ENCODE measurements at regions not wholly inside any gene's neighbourhood (a gene's known extent, or its start where the extent isn't known, plus 50 kb on each side); places are given as distances from the start of the nearest gene placed in this dataset.

DNA sequence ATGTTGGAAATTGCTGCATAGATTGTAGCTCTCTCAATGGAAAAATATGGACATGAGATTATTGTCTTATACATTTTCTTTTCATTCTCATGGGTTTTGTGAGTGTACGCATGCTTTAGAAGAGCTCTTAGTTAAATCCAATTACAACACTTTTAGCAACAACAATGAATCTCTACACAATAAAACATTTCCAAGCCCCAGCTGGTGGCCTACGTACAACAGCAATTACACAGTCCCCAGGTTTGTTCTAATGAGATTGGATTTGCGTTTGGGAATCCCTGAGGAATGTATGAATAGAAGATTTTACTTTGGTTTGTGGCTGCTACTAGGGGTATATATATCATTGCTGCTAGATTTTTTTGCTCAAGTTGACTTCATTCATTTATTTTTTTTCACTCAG is 98.6 kb downstream of the FHDC1 start:
- DNase-seq, result no peak

GRCh38 chr4:153036931-153037482 is 100.9 kb downstream of the FHDC1 start:
- DNase-seq, result no peak

DNA sequence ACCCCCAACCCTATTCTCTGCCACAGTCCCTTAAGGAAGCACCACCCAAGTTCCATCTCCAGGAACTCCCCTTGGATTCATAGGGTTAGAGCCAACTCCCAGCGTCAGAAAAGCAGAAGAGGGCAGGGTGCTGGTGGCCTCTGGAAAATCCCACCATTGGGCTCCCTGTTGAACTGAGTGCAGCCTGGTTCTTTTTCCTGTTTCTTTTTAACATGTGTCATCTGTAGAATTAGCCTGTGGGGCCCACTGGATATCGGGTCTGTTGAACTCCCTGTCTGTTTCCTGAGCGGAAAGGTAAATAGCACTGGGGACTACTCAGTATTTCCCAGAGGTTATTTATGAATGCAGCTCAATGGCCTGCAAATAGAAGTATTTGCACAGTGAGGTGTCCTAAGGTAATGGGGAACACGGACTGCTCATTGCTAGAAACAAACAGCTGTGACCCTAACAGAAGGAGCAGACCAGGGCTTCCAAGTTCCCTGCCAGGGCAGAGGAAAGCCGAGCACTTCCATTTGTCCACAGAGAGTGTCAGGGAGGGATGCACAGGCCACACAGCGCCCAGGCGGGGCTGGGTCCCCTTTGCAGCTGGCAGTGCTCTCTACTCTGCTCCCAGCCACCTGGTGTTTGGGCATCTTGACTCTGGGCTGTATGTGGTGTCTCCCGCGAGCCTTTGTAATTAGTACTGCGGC is 102.6 kb downstream of the FHDC1 start:
- no peak for DNase-seq

DNA sequence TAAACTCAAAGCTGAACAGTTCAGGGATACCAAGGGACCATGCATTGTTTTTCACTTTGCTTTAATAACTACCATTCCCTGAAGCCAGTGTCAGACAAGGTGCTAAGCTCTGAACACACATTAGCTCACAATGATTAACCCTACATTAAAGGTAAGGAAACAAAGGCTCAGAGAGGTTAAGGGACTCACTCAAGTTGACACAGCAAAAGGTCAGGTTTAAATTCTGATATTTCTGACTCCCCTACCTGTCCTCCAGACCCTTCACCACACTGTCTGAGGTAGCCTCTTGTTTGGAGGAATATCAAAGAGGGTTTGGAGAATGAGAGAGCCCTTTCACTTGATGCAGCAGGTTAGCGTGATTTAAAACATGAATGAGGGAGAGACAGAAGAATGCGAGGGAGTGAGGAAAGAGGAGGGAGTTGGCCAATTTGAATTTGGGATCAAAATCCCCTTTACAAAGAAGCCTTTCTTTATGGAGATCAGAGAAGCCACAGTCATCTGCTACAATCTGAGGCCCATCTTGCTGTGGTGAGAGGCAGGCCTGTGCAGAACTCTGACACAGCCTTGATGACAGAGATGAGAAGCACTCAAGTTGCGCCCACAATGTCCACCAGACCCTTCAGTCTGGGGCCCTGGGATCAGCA is 103.5 kb downstream of the FHDC1 start:
- no peak for DNase-seq

DNA sequence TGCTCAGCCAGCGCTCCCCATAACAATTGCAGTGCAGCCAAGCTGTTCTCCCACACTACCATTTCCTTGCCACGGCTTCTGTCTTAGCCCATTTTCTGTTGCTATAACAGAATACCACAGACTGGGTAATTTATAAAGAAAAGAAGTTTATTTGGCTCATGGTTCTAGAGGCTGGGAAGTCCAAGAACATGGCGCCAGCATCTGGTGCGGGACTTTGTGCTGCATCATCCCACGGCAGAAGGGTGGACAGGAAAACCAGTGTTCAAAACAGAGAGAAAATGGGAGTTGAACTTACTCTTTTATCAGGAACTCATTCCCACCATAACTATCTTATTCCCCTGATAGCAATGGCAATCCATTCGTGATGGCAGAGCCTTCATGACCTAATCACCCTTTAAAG is 104.6 kb downstream of the FHDC1 start:
- no peak for DNase-seq

DNA sequence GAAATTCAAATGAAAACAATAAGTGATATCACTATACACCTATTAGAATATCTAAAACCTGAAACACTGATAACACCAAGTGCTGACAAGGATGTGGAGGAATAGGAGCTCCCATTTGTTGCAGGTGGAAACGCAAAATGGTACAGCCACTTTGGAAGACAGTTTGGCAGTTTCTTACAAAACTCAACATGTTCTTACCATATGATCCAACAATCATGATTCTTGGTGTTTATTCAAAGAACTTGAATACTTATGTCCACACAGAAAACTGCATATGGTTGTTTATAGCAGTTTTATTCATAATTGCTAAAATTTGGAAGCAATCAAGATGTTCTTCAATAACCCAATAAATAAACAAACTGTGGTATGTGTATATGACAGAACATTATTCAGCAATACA is 107.9 kb downstream of the FHDC1 start:
- no peak for DNase-seq

DNA sequence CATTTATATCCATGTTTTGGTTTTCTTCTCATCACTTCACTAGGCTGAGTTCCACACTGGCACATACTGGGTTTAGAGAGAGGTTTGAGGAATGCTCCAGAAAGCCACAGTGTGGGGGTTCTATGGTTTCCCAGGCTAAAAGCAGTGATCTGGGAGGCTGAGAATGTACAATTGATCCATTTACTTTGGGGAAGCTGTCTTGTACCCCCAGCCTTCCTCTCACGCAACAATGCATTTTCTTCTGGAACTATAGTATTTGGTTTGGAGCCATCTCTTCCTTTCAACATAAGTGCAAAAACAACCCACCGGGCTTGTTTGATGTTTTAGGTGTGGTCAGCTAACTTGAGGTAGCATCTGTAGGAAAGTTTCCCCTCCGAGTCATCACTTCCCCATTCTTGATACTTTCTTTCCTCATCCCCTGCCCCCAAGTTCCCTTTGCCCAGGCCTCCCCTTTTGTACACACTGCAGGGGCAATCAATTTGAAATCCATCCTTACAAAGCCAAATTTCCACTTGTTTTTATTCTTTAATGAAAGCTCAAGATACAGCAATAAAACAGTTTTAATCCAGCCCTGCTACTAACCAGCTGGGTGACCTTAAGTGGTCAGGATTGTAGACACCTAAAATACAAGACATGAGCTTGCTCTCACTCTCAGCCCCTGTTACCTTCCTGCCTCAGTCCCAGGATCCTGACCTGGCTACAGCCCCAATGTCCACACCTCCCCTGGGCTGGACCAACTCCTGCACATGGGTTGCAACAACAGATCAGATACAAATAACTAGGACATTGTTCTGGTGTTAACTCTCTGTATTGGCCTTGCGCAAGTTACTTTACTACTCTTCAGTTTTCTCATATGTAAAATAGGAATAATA is 109.2 kb downstream of the FHDC1 start:
- no peak for DNase-seq

DNA sequence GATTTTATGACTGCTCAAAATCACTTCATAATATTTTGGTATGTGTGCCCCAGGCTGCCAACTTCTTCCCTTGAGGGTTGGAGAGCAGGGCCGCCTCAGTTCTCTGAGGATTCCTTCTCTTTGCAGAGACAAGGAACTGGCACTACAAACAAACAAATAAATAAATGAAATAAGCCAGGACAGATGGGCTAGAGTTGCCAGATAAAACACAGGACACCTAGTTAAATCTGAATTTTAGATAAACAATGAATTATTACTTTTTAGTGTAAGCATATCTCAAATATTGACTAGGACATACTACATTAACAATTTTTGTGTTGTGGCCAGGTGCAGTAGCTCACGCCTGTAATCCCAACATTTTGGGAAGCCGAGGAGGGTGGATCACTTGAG is 122.5 kb downstream of the FHDC1 start:
- no peak for DNase-seq

DNA sequence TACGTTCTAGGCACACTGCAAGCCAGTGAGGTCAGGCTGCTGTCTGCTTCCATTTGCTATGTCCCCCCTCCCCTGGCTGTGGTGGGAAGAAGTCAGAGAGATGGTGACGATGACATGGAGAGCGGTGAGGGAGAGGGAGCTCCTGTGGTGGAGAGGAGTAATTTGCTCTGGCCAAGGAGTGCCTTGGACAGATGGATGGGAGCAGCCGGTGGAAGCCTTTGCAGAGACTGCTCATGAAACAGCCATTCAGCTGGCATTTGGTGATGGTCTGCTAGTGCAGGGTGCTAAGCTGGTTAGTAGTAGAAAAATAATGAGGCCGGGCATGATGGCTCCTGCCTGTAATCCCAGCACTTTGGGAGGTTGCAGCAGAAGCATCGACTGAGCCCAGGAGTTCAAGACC is 124.1 kb downstream of the FHDC1 start:
- DNase-seq, result no peak

DNA sequence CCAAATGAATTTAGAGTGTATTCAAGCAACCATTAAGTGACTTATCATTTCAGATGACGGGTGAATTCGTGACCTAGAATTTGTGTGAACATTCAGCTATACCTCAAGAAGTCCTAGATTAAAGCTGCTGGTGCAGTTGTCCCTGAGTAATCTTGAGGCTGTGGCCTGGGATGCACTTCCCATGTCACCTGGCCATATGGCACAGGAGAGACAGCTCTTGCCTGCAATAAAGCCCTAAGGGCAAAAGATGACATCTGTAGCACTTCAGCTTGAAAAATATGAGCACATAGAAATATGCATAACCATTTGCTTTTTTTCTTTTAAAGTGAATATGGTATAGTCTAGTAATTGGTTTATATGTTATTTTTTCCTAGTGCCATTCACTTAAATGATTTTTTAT is 125.8 kb downstream of the FHDC1 start:
- DNase-seq, result no peak

DNA sequence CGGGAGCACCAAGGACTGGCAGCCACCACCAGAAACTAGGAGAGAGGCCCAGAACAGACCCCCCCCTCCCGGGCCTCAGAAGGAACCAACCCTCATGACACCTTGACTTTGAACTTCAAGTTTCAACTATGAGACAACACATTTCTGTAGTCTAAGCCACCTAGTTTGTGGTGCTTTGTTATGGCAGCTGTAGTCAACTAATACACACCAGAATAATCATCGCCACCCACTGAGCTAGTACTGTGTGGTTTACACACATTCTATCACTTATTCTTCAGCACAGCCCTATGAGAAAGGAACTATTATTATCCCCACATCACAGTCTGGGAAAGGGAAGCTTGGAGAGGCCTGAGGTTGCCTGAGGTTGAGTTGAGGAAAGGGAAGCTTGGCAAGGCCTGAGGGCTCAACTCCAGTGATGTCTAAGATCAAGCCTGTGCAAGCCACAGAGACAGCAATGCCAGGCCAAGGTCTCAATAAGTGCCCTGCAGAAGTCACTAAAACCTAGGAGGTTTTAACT is 126.6 kb downstream of the FHDC1 start:
- no peak for DNase-seq

DNA sequence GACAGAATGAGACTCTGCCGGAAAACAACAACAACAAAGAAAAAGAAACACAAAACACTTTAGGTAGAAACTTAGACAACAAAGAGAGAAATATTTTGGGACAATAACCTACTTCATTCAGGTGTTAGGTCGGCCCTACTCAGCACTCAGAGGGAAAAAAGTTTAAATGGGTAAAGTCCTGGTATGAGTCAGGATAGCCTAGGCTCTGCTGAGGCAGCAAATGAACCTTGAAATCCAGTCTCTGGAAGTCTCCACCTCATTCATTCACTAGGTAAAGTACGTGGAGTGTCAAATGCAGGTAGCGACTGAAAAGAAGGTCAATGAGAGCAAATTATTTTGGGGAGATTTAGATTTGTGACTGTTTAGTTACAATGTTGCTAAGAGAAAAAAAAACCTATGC is 127.4 kb downstream of the FHDC1 start:
- DNase-seq, result no peak

DNA sequence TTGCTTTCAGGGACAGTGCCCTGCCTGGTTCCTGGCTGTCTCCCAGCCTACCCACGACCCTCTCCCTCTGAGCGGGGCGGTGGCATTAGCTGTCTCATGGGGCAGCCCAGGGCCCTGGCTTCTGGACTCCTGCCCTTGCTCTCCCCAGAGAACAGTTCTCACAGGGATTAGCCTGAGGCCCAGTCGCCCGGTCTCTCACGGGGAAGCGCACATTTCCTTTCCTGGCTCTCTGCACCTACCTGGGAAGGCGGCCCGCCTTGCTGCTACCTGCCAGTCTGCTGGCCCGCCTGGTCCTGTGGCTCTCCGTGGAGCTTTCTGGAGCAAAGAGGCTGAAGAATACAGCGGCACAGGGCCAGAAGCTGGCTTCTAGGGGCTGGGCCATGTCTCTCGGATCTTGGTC is 128.4 kb downstream of the FHDC1 start:
- no peak for DNase-seq

DNA sequence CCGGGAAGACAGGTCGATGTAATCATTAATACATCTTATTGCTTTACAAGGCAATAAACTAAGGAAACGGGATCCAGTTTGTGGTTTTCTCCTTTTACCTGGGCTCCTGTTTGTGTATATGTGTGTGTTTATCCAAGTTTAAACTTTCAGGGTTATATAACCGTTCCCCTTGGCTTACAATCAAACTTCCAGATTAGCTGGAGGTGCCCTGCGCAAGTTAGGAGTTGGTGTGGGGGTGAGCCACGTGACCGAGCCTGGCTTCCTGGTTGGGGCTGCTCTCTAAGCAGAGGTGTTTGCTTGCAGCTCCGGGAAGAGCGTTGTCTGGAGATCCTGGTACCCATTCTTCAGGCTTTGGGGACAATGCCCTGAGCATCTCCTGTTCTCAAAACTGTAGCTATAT is 129.2 kb downstream of the FHDC1 start:
- DNase-seq, result no peak

GRCh38 chr4:153067376-153067775 is 131.3 kb downstream of the FHDC1 start:
- no peak for DNase-seq

GRCh38 chr4:153068751-153069150 is 132.6 kb downstream of the FHDC1 start:
- no peak for DNase-seq

DNA sequence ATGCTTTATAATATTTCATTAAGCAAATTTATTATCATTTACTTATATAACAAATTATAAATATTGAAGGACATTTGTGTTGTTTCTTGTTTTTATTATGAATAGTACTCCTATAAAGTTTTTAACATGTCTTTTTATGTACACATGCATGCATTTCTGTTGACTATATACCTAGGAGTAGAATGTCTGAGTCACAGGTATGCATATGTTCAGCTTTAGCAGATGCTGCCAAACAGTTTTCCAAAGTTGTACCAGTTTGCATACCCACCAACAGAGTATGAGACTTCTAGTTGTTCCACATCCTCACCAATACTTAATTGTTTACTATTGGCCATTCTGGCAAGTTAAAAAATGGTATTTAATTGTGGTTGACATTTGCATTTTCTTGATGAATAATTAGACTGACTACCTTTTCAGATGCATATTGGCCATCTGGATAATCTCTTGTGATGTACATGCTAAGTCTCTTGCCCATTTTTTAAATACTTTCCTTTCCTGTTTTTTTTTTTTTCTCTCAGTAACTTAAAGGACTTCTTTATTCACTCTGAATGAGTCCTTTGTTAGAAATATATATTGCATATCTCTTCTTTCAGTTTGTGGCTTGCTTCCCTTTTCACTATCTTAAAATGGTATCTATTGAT is 132.2 kb upstream of the TRIM2 start:
- no peak for DNase-seq

- DNase-seq, result no peak
Observed at GRCh38 chr4:153072661-153073060, 131.6 kb upstream of the TRIM2 start.

- no peak for DNase-seq
Observed at GRCh38 chr4:153074486-153074885, 129.8 kb upstream of the TRIM2 start.

- DNase-seq, result no peak
Observed at GRCh38 chr4:153074936-153075630, 129.2 kb upstream of the TRIM2 start.

- DNase-seq, result no peak
Observed at GRCh38 chr4:153075836-153076518, 128.3 kb upstream of the TRIM2 start.

GRCh38 chr4:153076861-153077260 is 127.4 kb upstream of the TRIM2 start:
- no peak for DNase-seq
